ENCODE measurements at regions not wholly inside any gene's neighbourhood (a gene's known extent, or its start where the extent isn't known, plus 50 kb on each side); places are given as distances from the start of the nearest gene placed in this dataset.

DNA sequence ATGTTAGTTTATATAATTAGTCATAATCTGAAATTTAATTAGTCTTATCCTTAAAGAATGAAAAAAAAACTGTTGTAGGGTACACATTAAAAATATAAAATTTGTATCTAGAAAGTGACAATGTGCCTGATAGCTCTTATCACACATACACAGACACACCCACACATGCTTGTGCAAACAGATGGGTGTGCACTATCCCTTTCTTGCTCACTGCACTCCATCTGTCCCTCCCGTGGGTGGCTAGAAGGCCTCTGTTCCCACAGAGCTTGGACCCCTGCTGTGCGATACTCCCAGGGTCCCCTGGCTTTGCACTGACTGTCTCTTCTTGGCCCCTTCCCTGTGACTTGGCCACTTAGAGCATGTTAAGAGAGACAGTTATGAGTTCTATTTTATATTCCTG is 123.9 kb upstream of the ACKR3 start:
- no peak for DNase-seq (ENCODE audit: low spot score)
- TF ChIP-seq, protein P1, sequence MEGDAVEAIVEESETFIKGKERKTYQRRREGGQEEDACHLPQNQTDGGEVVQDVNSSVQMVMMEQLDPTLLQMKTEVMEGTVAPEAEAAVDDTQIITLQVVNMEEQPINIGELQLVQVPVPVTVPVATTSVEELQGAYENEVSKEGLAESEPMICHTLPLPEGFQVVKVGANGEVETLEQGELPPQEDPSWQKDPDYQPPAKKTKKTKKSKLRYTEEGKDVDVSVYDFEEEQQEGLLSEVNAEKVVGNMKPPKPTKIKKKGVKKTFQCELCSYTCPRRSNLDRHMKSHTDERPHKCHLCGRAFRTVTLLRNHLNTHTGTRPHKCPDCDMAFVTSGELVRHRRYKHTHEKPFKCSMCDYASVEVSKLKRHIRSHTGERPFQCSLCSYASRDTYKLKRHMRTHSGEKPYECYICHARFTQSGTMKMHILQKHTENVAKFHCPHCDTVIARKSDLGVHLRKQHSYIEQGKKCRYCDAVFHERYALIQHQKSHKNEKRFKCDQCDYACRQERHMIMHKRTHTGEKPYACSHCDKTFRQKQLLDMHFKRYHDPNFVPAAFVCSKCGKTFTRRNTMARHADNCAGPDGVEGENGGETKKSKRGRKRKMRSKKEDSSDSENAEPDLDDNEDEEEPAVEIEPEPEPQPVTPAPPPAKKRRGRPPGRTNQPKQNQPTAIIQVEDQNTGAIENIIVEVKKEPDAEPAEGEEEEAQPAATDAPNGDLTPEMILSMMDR (IDR thresholded peaks at IDR 0.05), result no peak
- no peak for ATAC-seq (ENCODE audit: low FRiP score)

DNA sequence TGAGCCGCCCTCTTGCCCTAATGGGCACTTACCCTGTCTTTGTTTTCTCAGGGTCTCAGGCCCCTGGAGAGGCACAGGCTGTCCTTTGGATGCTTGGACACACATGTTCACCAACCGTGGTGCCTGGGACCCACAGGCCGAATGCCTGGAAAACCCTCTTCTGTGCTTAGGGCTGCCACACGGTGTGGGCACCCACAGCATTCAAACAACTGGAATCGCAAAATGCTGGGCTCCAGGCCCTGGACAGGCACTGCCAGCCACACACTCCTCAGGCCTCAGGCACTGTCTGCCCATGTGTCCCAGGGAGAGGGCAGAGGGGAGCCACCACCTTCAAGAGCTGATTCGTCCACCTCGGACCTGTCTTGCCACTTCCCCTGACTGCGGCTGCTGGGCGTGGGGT is 123.1 kb upstream of the ACKR3 start:
- DNase-seq (ENCODE audit: low spot score) (no peak), ATAC-seq (ENCODE audit: low FRiP score) (no peak)

DNA sequence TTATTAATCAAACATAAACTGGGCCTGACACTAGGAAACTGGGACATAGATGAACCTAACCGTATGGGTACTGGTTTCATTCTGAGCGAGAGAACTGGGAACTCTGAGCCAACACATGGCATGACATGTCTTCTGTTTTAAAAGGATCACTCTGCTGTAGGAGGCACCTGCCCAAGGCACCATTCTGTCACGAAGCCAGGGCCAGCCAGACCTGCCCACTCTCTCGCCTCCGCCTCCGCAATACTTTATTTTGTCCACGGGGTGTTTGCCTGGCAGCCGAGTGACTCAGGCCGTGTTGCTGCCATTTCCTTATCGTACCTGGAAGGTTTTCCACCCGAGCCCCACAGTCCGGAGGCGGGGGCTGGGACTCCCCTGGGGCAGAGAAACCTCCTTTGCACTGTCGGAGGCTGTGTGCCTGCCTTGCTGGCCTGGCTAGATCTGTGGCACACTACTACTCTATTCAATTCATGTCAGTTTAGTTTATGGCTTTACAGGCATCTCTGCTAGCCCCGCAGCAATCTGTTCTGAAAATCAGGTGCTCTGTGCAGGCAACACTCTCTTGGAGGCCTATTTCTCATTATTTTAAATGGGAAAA is 120.4 kb upstream of the ACKR3 start:
- TF ChIP-seq, protein P1 (IDR thresholded peaks at IDR 0.05), result no peak
- DNase-seq (ENCODE audit: low spot score), result no peak
- ATAC-seq (ENCODE audit: low FRiP score), result peak; percentile 62

More for the DNA sequence above, 123.1 kb upstream of the ACKR3 start:
- TF ChIP-seq, protein P1 (IDR thresholded peaks at IDR 0.05), result no peak

DNA sequence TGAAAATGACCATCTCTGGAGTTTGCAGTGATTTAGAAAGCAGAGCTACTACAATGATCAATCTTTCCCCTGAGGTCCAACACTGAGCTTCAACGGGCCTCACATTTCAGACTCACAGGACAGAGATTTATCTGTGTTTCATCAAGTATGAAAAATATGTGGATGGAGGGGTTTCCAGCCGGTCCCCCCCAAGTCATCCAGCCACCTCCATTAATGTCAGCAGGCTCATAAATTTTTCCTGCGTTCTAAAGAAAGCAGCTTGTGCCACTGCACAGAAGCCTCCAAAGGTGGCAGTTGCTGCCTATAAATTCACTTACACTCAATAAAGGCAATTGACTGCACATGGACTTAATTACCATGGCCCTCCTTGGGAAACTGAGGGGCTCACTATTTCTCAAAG is 117.4 kb upstream of the ACKR3 start:
- ATAC-seq (ENCODE audit: low FRiP score), result no peak
- TF ChIP-seq, protein P1 (IDR thresholded peaks at IDR 0.05), result no peak
- DNase-seq (ENCODE audit: low spot score), result no peak

DNA sequence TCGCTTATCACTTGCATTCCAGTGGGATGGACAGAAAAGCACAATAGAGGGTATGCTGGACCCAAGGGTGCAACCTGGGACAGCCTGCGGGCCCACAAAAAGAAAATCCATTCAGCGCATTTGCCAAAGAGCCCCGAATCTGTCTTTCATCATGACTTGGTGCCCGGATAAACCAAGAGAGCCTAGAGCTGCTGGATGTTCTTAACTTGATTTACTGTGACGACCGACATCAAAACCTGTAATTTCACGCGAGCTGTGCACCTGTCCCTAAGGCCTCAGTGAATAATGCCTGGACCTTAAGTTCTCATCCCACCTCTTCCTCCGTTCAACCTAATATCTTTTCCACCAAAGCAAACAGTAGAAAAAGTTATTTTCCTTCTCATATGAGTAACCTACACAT is 115.5 kb upstream of the ACKR3 start:
- ATAC-seq (ENCODE audit: low FRiP score) (no peak), DNase-seq (ENCODE audit: low spot score) (no peak)
- TF ChIP-seq, protein P1 (IDR thresholded peaks at IDR 0.05), result no peak

DNA sequence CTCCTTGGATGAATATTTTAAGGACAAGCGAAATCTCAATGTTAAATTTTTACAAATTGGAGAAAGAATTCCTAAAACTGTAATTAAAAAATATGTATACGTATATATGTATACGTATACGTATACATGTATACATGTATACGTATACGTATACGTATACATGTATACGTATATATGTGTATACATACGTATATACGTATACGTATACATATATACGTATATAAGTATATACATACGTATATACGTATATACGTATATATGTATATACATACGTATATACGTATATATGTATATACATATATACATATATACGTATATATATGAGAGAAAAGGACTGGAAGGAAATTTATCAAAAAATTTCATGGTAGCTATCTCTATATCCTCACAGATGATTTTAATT is 110.2 kb upstream of the ACKR3 start:
- no peak for DNase-seq (ENCODE audit: low spot score)
- TF ChIP-seq, protein P1 (IDR thresholded peaks at IDR 0.05), result no peak
- ATAC-seq (ENCODE audit: low FRiP score), result no peak

DNA sequence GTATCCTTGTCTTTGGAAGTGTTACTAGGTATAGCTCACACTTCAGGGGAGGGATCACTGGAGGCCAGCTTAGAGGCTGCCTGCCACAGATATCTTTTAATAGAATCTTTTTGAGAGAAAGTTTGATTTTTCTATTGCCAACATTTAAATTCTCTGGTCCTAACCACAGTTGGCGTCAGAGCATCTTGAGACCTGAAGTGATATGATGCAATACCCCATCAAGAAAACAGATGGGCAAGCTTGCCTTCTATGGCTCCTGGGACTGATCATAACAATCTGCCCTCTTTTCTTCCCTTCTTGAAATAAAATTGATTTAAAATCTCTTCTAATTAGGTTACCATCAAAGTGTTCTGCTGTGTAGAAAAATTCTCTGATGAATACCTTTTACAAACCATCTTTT is 105.5 kb upstream of the ACKR3 start:
- TF ChIP-seq, protein P1 (IDR thresholded peaks at IDR 0.05), result no peak
- DNase-seq (ENCODE audit: low spot score) (no peak), ATAC-seq (ENCODE audit: low FRiP score) (no peak)

Measured in omental fat pad (tissue), 3 donors.